Endothelial cell (in vitro differentiated cells): ENCODE measurements at regions not wholly inside any gene's neighbourhood (a gene's known extent, or its start where the extent isn't known, plus 50 kb on each side); places are given as distances from the start of the nearest gene placed in this dataset.

Source experiments
- DNase-seq: peaks from one replicate; pipeline ENCODE4 v3.0.0; 2021; ENCODE audit warnings: low spot score
- H3K27ac Mint-ChIP-seq: one replicate; pipeline ENCODE4 v1.8.0; 2021; ENCODE audit warnings: mixed read lengths, inconsistent platforms; ENCODE audit not compliant: unreplicated experiment
- H3K27me3 Mint-ChIP-seq: one replicate; pipeline ENCODE4 v1.8.0; 2021; ENCODE audit warnings: mild to moderate bottlenecking, moderate library complexity, mixed read lengths, inconsistent platforms; ENCODE audit not compliant: unreplicated experiment
- H3K36me3 Mint-ChIP-seq: one replicate; pipeline ENCODE4 v1.8.0; 2021; ENCODE audit warnings: mild to moderate bottlenecking, low read depth, mixed read lengths, inconsistent platforms; ENCODE audit not compliant: unreplicated experiment
- H3K4me1 Mint-ChIP-seq: one replicate; pipeline ENCODE4 v1.8.0; 2021; ENCODE audit warnings: mild to moderate bottlenecking, mixed read lengths, inconsistent platforms; ENCODE audit not compliant: unreplicated experiment
- H3K4me3 Mint-ChIP-seq: one replicate; pipeline ENCODE4 v1.8.0; 2021; ENCODE audit warnings: mild to moderate bottlenecking, mixed read lengths, inconsistent platforms; ENCODE audit not compliant: unreplicated experiment
- H3K9me3 Mint-ChIP-seq: one replicate; pipeline ENCODE4 v1.8.0; 2021; ENCODE audit warnings: mixed read lengths, inconsistent platforms; ENCODE audit not compliant: unreplicated experiment
- TF ChIP-seq, protein P1 (sequence below): fragments of 200-600 bp; sonication (generic); IDR thresholded peaks from one replicate; pipeline ENCODE4 v1.5.0; 2021; ENCODE audit warnings: antibody characterized with exemption; ENCODE audit not compliant: unreplicated experiment

DNA sequence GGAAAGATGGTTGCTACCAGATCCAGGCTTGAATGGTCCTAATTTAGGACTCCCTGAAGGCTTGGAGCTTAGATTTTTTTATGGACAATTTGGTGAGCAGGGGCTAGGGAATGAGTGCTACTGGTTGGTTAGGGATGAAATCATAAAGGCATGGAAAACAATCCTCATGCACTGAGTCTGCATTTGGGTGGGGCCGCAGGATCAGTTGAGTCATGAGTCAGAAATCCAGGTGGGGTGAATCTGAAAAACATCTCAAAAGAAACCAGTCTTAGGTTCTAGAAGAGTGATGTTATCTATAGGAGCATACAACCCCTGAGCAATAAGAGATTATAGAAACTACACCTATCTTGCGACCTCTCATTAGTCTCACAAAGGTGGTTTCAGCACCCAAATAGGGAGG lies 300.0 kb downstream of the KIF4B start:
- Mint-ChIP-seq H3K36me3 (no peaks in the 10 kb centered on the region), H3K9me3 (no peaks in the 10 kb centered on the region), H3K27me3 (peaks cover 7% of the 10 kb centered on the region), H3K4me3 (peak overlapping the region; percentile 24), H3K4me1 (peaks cover 26% of the 10 kb centered on the region), H3K27ac (peak overlapping the region; percentile 76)
- no peak for DNase-seq
- TF ChIP-seq, protein P1, sequence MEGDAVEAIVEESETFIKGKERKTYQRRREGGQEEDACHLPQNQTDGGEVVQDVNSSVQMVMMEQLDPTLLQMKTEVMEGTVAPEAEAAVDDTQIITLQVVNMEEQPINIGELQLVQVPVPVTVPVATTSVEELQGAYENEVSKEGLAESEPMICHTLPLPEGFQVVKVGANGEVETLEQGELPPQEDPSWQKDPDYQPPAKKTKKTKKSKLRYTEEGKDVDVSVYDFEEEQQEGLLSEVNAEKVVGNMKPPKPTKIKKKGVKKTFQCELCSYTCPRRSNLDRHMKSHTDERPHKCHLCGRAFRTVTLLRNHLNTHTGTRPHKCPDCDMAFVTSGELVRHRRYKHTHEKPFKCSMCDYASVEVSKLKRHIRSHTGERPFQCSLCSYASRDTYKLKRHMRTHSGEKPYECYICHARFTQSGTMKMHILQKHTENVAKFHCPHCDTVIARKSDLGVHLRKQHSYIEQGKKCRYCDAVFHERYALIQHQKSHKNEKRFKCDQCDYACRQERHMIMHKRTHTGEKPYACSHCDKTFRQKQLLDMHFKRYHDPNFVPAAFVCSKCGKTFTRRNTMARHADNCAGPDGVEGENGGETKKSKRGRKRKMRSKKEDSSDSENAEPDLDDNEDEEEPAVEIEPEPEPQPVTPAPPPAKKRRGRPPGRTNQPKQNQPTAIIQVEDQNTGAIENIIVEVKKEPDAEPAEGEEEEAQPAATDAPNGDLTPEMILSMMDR = no peak

- no peaks in the 10 kb centered on the region for H3K36me3 Mint-ChIP-seq
- no peaks in the 10 kb centered on the region for H3K9me3 Mint-ChIP-seq
- TF ChIP-seq, protein P1 = no peak
- no peak for DNase-seq
- peaks cover 3% of the 10 kb centered on the region for H3K27me3 Mint-ChIP-seq
- H3K27ac Mint-ChIP-seq = no peak overlapping the region
- peaks cover 19% of the 10 kb centered on the region for H3K4me1 Mint-ChIP-seq
- H3K4me3 Mint-ChIP-seq = no peak overlapping the region
These were observed 302.6 kb downstream of the KIF4B start for GRCh38 chr5:155316070-155316714.

DNA sequence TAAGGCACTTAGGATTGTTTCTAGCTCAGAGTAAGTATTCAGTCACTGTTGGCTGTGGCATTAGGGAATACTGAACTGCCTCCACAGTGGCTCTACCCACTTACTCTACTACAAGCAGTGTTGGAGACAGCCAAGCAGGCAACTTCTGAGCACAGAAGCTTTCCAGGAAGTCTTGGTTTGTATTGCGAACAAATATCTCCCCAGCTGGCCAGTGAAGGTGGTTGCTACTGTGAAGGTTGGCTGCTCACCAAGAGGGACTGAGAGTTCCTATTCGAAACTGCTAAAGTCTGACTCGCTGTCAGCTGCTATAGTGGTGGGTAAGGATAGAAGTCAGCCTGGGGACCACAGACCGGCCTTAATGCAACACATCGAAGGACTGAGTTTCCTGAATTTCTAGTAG lies 319.1 kb downstream of the KIF4B start:
- DNase-seq = no peak
- Mint-ChIP-seq H3K27me3 (no peaks in the 10 kb centered on the region), H3K27ac (no peak overlapping the region), H3K4me3 (no peak overlapping the region), H3K36me3 (no peaks in the 10 kb centered on the region), H3K9me3 (no peaks in the 10 kb centered on the region), H3K4me1 (no peaks in the 10 kb centered on the region)
- TF ChIP-seq, protein P1 = no peak

GRCh38 chr5:155342956-155343355 lies 329.4 kb downstream of the KIF4B start:
- no peak overlapping the region for H3K27ac Mint-ChIP-seq
- TF ChIP-seq, protein P1 = no peak
- no peak overlapping the region for H3K4me3 Mint-ChIP-seq
- peaks cover 4% of the 10 kb centered on the region for H3K36me3 Mint-ChIP-seq
- peaks cover 3% of the 10 kb centered on the region for H3K4me1 Mint-ChIP-seq
- H3K9me3 Mint-ChIP-seq = no peaks in the 10 kb centered on the region
- H3K27me3 Mint-ChIP-seq = peaks cover 2% of the 10 kb centered on the region
- DNase-seq = no peak

GRCh38 chr5:155343468-155343867 lies 329.9 kb downstream of the KIF4B start:
- TF ChIP-seq, protein P1 = no peak

More at GRCh38 chr5:155343468-155343867, 329.9 kb downstream of the KIF4B start:
- no peak for DNase-seq
- H3K36me3 Mint-ChIP-seq = peaks cover 5% of the 10 kb centered on the region
- no peak overlapping the region for H3K27ac Mint-ChIP-seq
- H3K27me3 Mint-ChIP-seq = peaks cover 2% of the 10 kb centered on the region
- no peaks in the 10 kb centered on the region for H3K9me3 Mint-ChIP-seq
- no peak overlapping the region for H3K4me3 Mint-ChIP-seq
- peaks cover 3% of the 10 kb centered on the region for H3K4me1 Mint-ChIP-seq
